K562 (cell line): ENCODE measurements at regions not wholly inside any gene's neighbourhood (a gene's known extent, or its start where the extent isn't known, plus 50 kb on each side); places are given as distances from the start of the nearest gene placed in this dataset.

ENCODE experiments used
- ATAC-seq: fragments of 200-7000 bp; cut with Tn5 transposase; 3 replicates; pipeline ENCODE4 v1.9.1; 2020; ENCODE audit warnings: moderate library complexity
- BruUV-seq: library from RNA; stranded (reverse); fragments of 400-500 nt; replicated peaks from 2 replicates; lab custom pipeline; 2021; lab: Mats Ljungman, UMichigan
- CTCF ChIA-PET: fragments of 300-600 bp; formaldehyde crosslinking; extraction: SDS; loops from one replicate; lab custom pipeline; 2021; ENCODE audit warnings: low intra/inter-chr PET ratio; lab: Yijun Ruan, JAX
- POLR2A ChIA-PET: fragments of 300-600, 350-650 bp; sonication (Branson Sonifier 250); formaldehyde crosslinking; extraction: SDS; loops from one replicate; lab custom pipeline; 2021; ENCODE audit warnings: antibody characterized with exemption, inconsistent platforms; lab: Yijun Ruan, JAX
- DNase-seq, 4 experiments: peaks; one replicate each; pipeline versions ENCODE4 v3.0.0 to v3.0.0-alpha.2; 2011 to 2018; ENCODE audit warnings: low spot score in 3 of 4, mixed read lengths in 3 of 4; ENCODE audit errors: extremely low read depth in 1 of 4
- FAIRE-seq: peaks from 2 replicates; lab custom pipeline; 2011; peaks lifted over from hg19 to GRCh38; lab: Jason Lieb, UNC
- H2AFZ ChIP-seq: 2 replicates; pipeline ENCODE4 v1.6.0; 2011; ENCODE audit warnings: low read depth, low read length, control low read depth, inconsistent platforms
- H3K27ac ChIP-seq: fragments of 200-600 bp; 3 replicates; pipeline ENCODE4 v1.8.0; 2011; ENCODE audit warnings: low read depth, mild to moderate bottlenecking, control low read depth, inconsistent platforms, low read length, moderate library complexity, mixed read lengths; ENCODE audit errors: extremely low read depth
- H3K27me3 ChIP-seq, 2 experiments: fragments of 300-600 bp in 1 of 2; 2 replicates in 1 of 2; 3 replicates in 1 of 2; pipeline versions ENCODE4 v1.6.0 to v1.8.0; 2011; ENCODE audit warnings: inconsistent platforms in 2 of 2, low read length in 2 of 2, mild to moderate bottlenecking in 1 of 2, mixed read lengths in 1 of 2, moderate library complexity in 1 of 2; ENCODE audit not compliant: control insufficient read depth in 2 of 2, insufficient read depth in 2 of 2
- H3K36me3 ChIP-seq: fragments of 300-600 bp; 3 replicates; pipeline ENCODE4 v1.8.0; 2011; ENCODE audit warnings: mild to moderate bottlenecking, low read length, inconsistent platforms; ENCODE audit not compliant: control insufficient read depth, insufficient read depth
- H3K4me1 ChIP-seq, 2 experiments: fragments of 200-600 bp in 1 of 2; replicated peaks in 1 of 2; 2 replicates in 1 of 2; 3 replicates in 1 of 2; pipeline versions ENCODE4 v1.5.1 to v1.8.0; 2011; ENCODE audit warnings: inconsistent platforms in 2 of 2, low read length in 2 of 2, mild to moderate bottlenecking in 1 of 2, mixed read lengths in 1 of 2, moderate library complexity in 1 of 2; ENCODE audit not compliant: control insufficient read depth in 2 of 2, insufficient read depth in 2 of 2
- H3K4me2 ChIP-seq: 2 replicates; pipeline ENCODE4 v1.6.1; 2011; ENCODE audit warnings: low read length, control low read depth, inconsistent platforms, mixed read lengths; ENCODE audit not compliant: insufficient read depth
- H3K4me3 ChIP-seq: fragments of 200-600 bp; sonication (generic), shearing (Covaris generic); 2 replicates; pipeline ENCODE4 v1.5.1; 2016; ENCODE audit warnings: control low read depth, inconsistent platforms
- H3K79me2 ChIP-seq: fragments of 200-600 bp; 3 replicates; pipeline ENCODE4 v1.8.0; 2011; ENCODE audit warnings: low read length, inconsistent platforms; ENCODE audit not compliant: control insufficient read depth, insufficient read depth
- H3K9ac ChIP-seq, 2 experiments: 2 replicates each; pipeline versions ENCODE4 v1.6.0 to v1.6.1; 2011; ENCODE audit warnings: low read depth in 2 of 2, low read length in 2 of 2, control low read depth in 1 of 2, inconsistent platforms in 1 of 2, mild to moderate bottlenecking in 1 of 2, mixed read lengths in 1 of 2; ENCODE audit not compliant: insufficient read depth in 1 of 2
- H3K9me1 ChIP-seq: one replicate; pipeline ENCODE4 v1.6.0; 2011; ENCODE audit warnings: inconsistent platforms, mild to moderate bottlenecking, low read length, moderate library complexity; ENCODE audit not compliant: control insufficient read depth, insufficient read depth
- H3K9me3 ChIP-seq: replicated peaks from 2 replicates; pipeline ENCODE4 v1.5.1; 2011; ENCODE audit warnings: low read depth, low read length, inconsistent platforms; ENCODE audit not compliant: control insufficient read depth, insufficient read depth
- H4K20me1 ChIP-seq: replicated peaks from 2 replicates; pipeline ENCODE4 v1.6.1; 2011; ENCODE audit warnings: low read length, inconsistent platforms, mixed read lengths; ENCODE audit not compliant: control insufficient read depth, insufficient read depth
- MAFG ChIP-seq: fragments of 450-650 bp; conservative IDR thresholded peaks from 2 replicates; pipeline ENCODE4 v1.6.1; 2016; ENCODE audit warnings: missing genetic modification characterization, missing compliant biosample characterization
- NCOA6 ChIP-seq: fragments of 450-650 bp; IDR thresholded peaks from 2 replicates; pipeline ENCODE4 v1.6.1; 2017; ENCODE audit warnings: mild to moderate bottlenecking
- REST ChIP-seq, 2 experiments: fragments of 450-650 bp; formaldehyde crosslinking in 1 of 2; IDR thresholded peaks; 2 replicates each; pipeline versions ENCODE4 v1.4.0 to v1.6.1; 2014 to 2020; ENCODE audit warnings: mild to moderate bottlenecking in 2 of 2, borderline replicate concordance in 1 of 2, low read depth in 1 of 2
- SNRNP70 ChIP-seq: fragments of 200-400 bp; formaldehyde crosslinking; optimal IDR thresholded peaks from 2 replicates; pipeline ENCODE3; 2017; ENCODE audit warnings: low read depth, low read length
- ZKSCAN3 ChIP-seq: fragments of 250-450 bp; sonication (Bioruptor Pico); IDR thresholded peaks from 2 replicates; pipeline ENCODE4 v1.4.0; 2020
- WGBS: fragments of 100-300 bp; shearing (Covaris generic); methylation state at CpG from one replicate; pipeline ENCODE4 v1.1.6; 2016; ENCODE audit warnings: low coverage, mixed read lengths; ENCODE audit not compliant: insufficient coverage; ENCODE audit errors: missing lambda C conversion rate; 5-methylcytosine and 5-hydroxymethylcytosine counted together
- in situ Hi-C: fragments of 300-500 bp; cut with MboI; formaldehyde crosslinking; loops from 4 replicates; pipeline ENCODE4 v1.15.0; 2018; ENCODE audit warnings: inconsistent platforms, mixed read lengths
- intact Hi-C: fragments of 100-400 bp; cut with micrococcal nuclease; formaldehyde crosslinking; loops from 2 replicates; pipeline ENCODE4 v1.14.2; 2022

DNA sequence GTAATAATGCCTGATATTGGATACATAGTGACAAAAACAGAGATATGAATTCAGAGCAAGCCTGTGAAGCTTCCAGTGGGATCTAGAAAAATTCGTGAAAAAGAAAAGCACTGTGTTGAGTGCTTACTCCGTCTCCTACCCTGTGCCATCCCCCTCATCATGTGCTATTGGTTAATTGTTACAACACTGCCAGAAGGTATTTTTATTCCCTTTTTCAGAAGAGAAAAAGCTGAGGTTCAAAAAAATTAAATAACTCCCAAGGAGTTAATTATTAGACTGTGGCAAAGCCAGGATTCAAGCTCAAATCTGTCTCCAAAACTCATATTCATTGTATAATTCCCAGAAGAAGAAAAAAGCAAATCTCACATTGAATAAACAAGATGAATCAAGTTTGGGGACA lies 735.5 kb upstream of the ACVR2A start:
- 4% methylated on average over 2 of the region's 2 CpGs for WGBS
- no peaks in the 10 kb centered on the region for H3K79me2 ChIP-seq
- H3K27me3 ChIP-seq, result no peaks in the 10 kb centered on the region
- CTCF ChIA-PET, result no interaction called here
- no peaks in the 10 kb centered on the region for H3K4me1 ChIP-seq
- TF ChIP-seq NCOA6, result no peak
- TF ChIP-seq REST (IDR thresholded peaks at IDR 0.05; ENCODE audit: borderline replicate concordance), result no peak
- TF ChIP-seq REST (CRISPR knock-in tag; IDR thresholded peaks at IDR 0.05; ENCODE audit: low read depth), result no peak
- TF ChIP-seq MAFG (tag), result no peak
- TF ChIP-seq ZKSCAN3, result no peak
- no peak for TF ChIP-seq SNRNP70
- no peaks in the 10 kb centered on the region for H3K9me3 ChIP-seq
- no peak overlapping the region for H2AFZ ChIP-seq
- H3K27ac ChIP-seq, result no peak overlapping the region
- BruUV-seq, result no TSS peak
- H3K36me3 ChIP-seq, result no peaks in the 10 kb centered on the region
- DNase-seq (no peak), FAIRE-seq (no peak), ATAC-seq (no peak)
- no peak overlapping the region for H3K9ac ChIP-seq
- intact Hi-C loops (no loop called here), in situ Hi-C loops (no loop called here)
- no peak overlapping the region for H3K4me2 ChIP-seq
- H4K20me1 ChIP-seq, result no peaks in the 10 kb centered on the region
- no peak overlapping the region for H3K4me3 ChIP-seq
- no peaks in the 10 kb centered on the region for H3K9me1 ChIP-seq
- POLR2A ChIA-PET, result no interaction called here
